A673 (cell line): ENCODE measurements at regions not wholly inside any gene's neighbourhood (a gene's known extent, or its start where the extent isn't known, plus 50 kb on each side); places are given as distances from the start of the nearest gene placed in this dataset.

Experiments used
- BruUV-seq: library from RNA; stranded (reverse); fragments of 400-500 nt; replicated peaks from 2 replicates; lab custom pipeline; 2021; lab: Mats Ljungman, UMichigan
- CTCF ChIA-PET: fragments of 300-600 bp; sonication (Branson Sonifier 250); formaldehyde crosslinking; loops from one replicate; lab custom pipeline; 2022; ENCODE audit warnings: antibody characterized with exemption; lab: Charles Lee
- POLR2A ChIA-PET: fragments of 300-600 bp; sonication (Branson Sonifier 250); formaldehyde crosslinking; loops from one replicate; lab custom pipeline; 2022; ENCODE audit warnings: antibody characterized with exemption; ENCODE audit not compliant: low non-redundant PET; lab: Charles Lee
- DNase-seq: peaks from one replicate; pipeline ENCODE4 v3.0.0-alpha.2; 2015; ENCODE audit warnings: low spot score
- H3K27ac ChIP-seq: fragments of 200-600 bp; sonication (generic); 2 replicates; pipeline ENCODE4 v1.5.1; 2016; ENCODE audit warnings: mixed run types, low read depth, mild to moderate bottlenecking, mixed read lengths, antibody characterized with exemption, low read length; ENCODE audit not compliant: poor library complexity, severe bottlenecking
- H3K27me3 ChIP-seq: fragments of 200-600 bp; sonication (generic); replicated peaks from 2 replicates; pipeline ENCODE4 v1.6.1; 2017; ENCODE audit warnings: mixed run types, low read depth, mild to moderate bottlenecking, mixed read lengths, antibody characterized with exemption, low read length; ENCODE audit not compliant: insufficient read depth, poor library complexity
- H3K36me3 ChIP-seq: fragments of 200-600 bp; sonication (generic); 2 replicates; pipeline ENCODE4 v1.6.1; 2016; ENCODE audit warnings: mixed run types, mild to moderate bottlenecking, mixed read lengths, antibody characterized with exemption, low read length; ENCODE audit not compliant: insufficient read depth, poor library complexity, severe bottlenecking
- H3K4me1 ChIP-seq: fragments of 200-600 bp; sonication (generic); 2 replicates; pipeline ENCODE4 v1.6.1; 2017; ENCODE audit warnings: mixed run types, mild to moderate bottlenecking, mixed read lengths, antibody characterized with exemption, low read length; ENCODE audit not compliant: insufficient read depth, poor library complexity, severe bottlenecking
- H3K4me3 ChIP-seq: fragments of 200-600 bp; sonication (generic); 2 replicates; pipeline ENCODE4 v1.5.1; 2016; ENCODE audit warnings: low read depth, mixed run types, mild to moderate bottlenecking, mixed read lengths, low read length; ENCODE audit not compliant: poor library complexity, severe bottlenecking
- H3K9me3 ChIP-seq: fragments of 200-600 bp; sonication (generic); 2 replicates; pipeline ENCODE4 v1.6.1; 2016; ENCODE audit warnings: mixed run types, low read depth, mild to moderate bottlenecking, mixed read lengths, antibody characterized with exemption, low read length; ENCODE audit not compliant: poor library complexity, severe bottlenecking
- EZH2 ChIP-seq: fragments of 200-600 bp; sonication (generic); IDR thresholded peaks from 2 replicates; pipeline ENCODE4 v1.6.1; 2017; ENCODE audit warnings: borderline replicate concordance, low read depth, mild to moderate bottlenecking, mixed read lengths, antibody characterized with exemption, low read length; ENCODE audit not compliant: poor library complexity, severe bottlenecking
- intact Hi-C: fragments of 100-400 bp; cut with micrococcal nuclease; formaldehyde crosslinking; loops from one replicate; pipeline ENCODE4 v1.10.0; 2022; ENCODE audit not compliant: unreplicated experiment
- TF ChIP-seq, protein P1 (sequence below): fragments of 300-800, 200-600 bp; sonication (generic); conservative IDR thresholded peaks from 2 replicates; pipeline ENCODE4 v1.5.1; 2017; ENCODE audit warnings: low read depth, mild to moderate bottlenecking, antibody characterized with exemption, low read length, moderate library complexity, mixed read lengths

DNA sequence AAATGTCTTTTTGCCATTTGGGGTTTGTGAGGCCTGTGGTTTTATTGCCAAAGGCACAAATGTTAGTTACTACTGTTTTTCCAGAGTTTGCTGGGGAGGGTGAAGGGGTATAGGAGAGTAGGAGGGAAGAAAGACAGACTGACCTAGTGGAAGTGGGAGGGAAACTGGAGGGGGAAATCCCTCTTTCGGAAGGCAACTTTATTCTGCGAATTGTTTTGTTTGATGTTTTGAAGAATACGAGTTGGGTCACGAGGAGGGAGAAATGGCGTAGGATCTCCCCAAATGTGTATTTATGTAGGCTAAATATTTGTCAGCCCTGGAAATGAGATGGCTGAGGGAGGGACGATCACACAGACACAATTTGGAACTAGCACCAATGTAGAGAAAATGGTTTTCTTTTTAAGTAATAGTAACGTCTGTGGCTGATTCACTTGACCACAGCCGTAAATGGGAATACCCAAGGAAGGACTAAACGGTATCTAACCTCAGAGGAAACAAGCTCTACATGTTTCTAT is 172.3 kb downstream of the ICOS start:
- no TSS peak for BruUV-seq
- peaks cover 10% of the 10 kb centered on the region for H3K4me1 ChIP-seq
- no peak for TF ChIP-seq EZH2
- TF ChIP-seq, protein P1, sequence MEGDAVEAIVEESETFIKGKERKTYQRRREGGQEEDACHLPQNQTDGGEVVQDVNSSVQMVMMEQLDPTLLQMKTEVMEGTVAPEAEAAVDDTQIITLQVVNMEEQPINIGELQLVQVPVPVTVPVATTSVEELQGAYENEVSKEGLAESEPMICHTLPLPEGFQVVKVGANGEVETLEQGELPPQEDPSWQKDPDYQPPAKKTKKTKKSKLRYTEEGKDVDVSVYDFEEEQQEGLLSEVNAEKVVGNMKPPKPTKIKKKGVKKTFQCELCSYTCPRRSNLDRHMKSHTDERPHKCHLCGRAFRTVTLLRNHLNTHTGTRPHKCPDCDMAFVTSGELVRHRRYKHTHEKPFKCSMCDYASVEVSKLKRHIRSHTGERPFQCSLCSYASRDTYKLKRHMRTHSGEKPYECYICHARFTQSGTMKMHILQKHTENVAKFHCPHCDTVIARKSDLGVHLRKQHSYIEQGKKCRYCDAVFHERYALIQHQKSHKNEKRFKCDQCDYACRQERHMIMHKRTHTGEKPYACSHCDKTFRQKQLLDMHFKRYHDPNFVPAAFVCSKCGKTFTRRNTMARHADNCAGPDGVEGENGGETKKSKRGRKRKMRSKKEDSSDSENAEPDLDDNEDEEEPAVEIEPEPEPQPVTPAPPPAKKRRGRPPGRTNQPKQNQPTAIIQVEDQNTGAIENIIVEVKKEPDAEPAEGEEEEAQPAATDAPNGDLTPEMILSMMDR: no peak
- H3K9me3 ChIP-seq: no peaks in the 10 kb centered on the region
- H3K36me3 ChIP-seq: no peaks in the 10 kb centered on the region
- ChIA-PET CTCF (no interaction called here), POLR2A (no interaction called here)
- no peak for DNase-seq
- intact Hi-C loops: loop anchor here (5.0 to 10.0 kb wide), 2 partner anchors 216 to 1818 kb away; no protein-coding TSS in a partner anchor
- H3K4me3 ChIP-seq: no peak overlapping the region
- no peak overlapping the region for H3K27ac ChIP-seq
- H3K27me3 ChIP-seq: no peaks in the 10 kb centered on the region

DNA sequence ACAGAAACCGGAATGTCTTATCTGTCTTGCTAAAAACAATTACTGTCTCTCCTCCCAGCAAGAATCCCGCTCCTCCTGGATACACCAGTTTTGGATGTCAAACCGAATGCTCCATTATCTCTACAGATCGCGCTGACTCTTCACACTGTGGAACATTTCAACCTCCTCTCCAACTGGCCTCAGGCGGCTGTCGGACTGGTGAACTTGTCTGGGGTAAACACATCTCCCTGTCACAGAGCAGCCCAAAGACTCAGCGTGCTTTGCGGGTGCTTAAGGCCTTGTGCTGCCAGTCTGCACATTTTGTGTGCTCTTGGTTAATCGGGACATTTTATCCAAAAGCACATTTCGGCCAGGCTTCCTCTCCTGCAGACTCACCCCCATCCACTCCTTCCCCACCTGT is 173.1 kb downstream of the ICOS start:
- intact Hi-C loops: loop anchor here (5.0 to 10.0 kb wide), 2 partner anchors 215 to 1818 kb away; no protein-coding TSS in a partner anchor
- BruUV-seq: no TSS peak
- no peak overlapping the region for H3K4me3 ChIP-seq

DNA sequence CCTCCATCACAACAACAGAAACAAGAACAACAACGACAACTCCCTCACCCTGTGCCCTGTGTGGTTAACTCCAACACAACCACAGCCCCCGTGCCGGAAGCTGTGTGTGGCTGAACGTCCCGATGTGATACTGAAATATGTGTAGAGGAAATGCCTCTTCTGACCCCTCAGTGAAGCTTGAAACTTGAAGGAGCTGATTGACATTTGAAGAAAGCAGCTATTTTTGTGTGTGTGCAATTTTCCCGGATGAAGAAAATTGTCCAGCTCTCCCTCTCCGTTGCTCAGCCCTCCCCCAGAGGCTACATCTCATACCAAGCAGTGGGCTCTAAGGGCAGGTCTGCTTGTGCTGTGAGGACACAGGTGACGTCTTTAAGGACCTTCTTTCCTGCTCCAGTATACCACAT is 173.8 kb downstream of the ICOS start:
- Histone ChIP-seq H3K27me3 (no peaks in the 10 kb centered on the region), H3K9me3 (no peaks in the 10 kb centered on the region), H3K27ac (no peak overlapping the region), H3K36me3 (no peaks in the 10 kb centered on the region), H3K4me1 (peaks cover 17% of the 10 kb centered on the region), H3K4me3 (no peak overlapping the region)
- BruUV-seq: no TSS peak
- TF ChIP-seq, protein P1: no peak
- TF ChIP-seq EZH2: no peak
- no peak for DNase-seq
- intact Hi-C loops: no loop called here
- POLR2A ChIA-PET: no interaction called here
- CTCF ChIA-PET: no interaction called here

More for the DNA sequence above, 173.1 kb downstream of the ICOS start:
- TF ChIP-seq, protein P1: no peak
- no peak for TF ChIP-seq EZH2
- H3K36me3 ChIP-seq: no peaks in the 10 kb centered on the region
- no peak for DNase-seq
- ChIA-PET POLR2A (no interaction called here), CTCF (no interaction called here)
- peaks cover 11% of the 10 kb centered on the region for H3K4me1 ChIP-seq
- no peak overlapping the region for H3K27ac ChIP-seq
- H3K27me3 ChIP-seq: no peaks in the 10 kb centered on the region
- no peaks in the 10 kb centered on the region for H3K9me3 ChIP-seq
